SK-N-MC (cell line): ENCODE measurements at regions not wholly inside any gene's neighbourhood (a gene's known extent, or its start where the extent isn't known, plus 50 kb on each side); places are given as distances from the start of the nearest gene placed in this dataset.

Experiments
- DNase-seq: peaks from one replicate; pipeline ENCODE4 v3.0.0-alpha.2; 2011; ENCODE audit warnings: low read depth, low spot score
- H3K27ac ChIP-seq: fragments of 200-600 bp; sonication (generic); 2 replicates; pipeline ENCODE4 v1.5.1; 2016; ENCODE audit warnings: mixed run types
- H3K36me3 ChIP-seq: fragments of 200-600 bp; sonication (generic); 2 replicates; pipeline ENCODE4 v1.6.1; 2017; ENCODE audit warnings: antibody characterized with exemption, low read length, mixed read lengths; ENCODE audit not compliant: insufficient read depth
- H3K4me3 ChIP-seq: fragments of 200-600 bp; sonication (generic); 2 replicates; pipeline ENCODE4 v1.5.1; 2016
- H3K9ac ChIP-seq: fragments of 200-600 bp; sonication (generic); 2 replicates; pipeline ENCODE4 v1.8.0; 2017; ENCODE audit warnings: mixed run types, mixed read lengths; ENCODE audit not compliant: insufficient read length
- H3K9me3 ChIP-seq: fragments of 200-600 bp; sonication (generic); 2 replicates; pipeline ENCODE4 v1.6.1; 2017; ENCODE audit warnings: low read depth, mild to moderate bottlenecking, antibody characterized with exemption, low read length, moderate library complexity, mixed read lengths
- EZH2 ChIP-seq: fragments of 200-600 bp; sonication (generic); IDR thresholded peaks from one replicate; pipeline ENCODE4 v1.6.1; 2017; ENCODE audit warnings: antibody characterized with exemption
- FOXP2 ChIP-seq: optimal IDR thresholded peaks from 2 replicates; pipeline ENCODE3; 2011; ENCODE audit warnings: mild to moderate bottlenecking, moderate library complexity; ENCODE audit not compliant: insufficient read depth; ENCODE audit errors: extremely low read length, control extremely low read depth
- POLR2AphosphoS5 ChIP-seq: IDR thresholded peaks from 2 replicates; pipeline ENCODE4 v1.6.1; 2012; ENCODE audit warnings: mild to moderate bottlenecking, low read depth, low read length, borderline replicate concordance

DNA sequence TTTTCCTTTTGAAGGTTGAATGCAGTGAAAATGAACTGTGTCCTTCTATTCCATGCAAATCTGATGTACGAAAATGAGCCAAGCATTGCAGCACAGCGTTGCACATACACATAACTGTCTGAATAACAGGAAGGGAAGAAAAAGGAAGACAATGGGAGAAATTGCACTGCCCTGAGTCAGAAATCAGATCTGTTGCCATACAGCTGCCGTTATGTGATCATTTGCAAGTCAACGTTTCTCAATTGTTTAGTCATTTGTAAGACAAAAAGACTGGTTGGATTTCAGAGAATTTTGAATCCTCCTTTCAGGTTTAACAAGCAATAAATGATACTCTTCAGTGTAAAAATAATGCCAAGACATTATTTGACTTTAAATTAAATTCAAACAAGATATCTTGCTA, 284.1 kb downstream of the DSEL start:
- no peak overlapping the region for H3K4me3 ChIP-seq
- no peaks in the 10 kb centered on the region for H3K9me3 ChIP-seq
- no peak for TF ChIP-seq FOXP2
- no peak for TF ChIP-seq POLR2AphosphoS5
- no peak for TF ChIP-seq EZH2
- H3K9ac ChIP-seq: no peak overlapping the region
- DNase-seq: no peak
- no peaks in the 10 kb centered on the region for H3K36me3 ChIP-seq
- no peak overlapping the region for H3K27ac ChIP-seq

DNA sequence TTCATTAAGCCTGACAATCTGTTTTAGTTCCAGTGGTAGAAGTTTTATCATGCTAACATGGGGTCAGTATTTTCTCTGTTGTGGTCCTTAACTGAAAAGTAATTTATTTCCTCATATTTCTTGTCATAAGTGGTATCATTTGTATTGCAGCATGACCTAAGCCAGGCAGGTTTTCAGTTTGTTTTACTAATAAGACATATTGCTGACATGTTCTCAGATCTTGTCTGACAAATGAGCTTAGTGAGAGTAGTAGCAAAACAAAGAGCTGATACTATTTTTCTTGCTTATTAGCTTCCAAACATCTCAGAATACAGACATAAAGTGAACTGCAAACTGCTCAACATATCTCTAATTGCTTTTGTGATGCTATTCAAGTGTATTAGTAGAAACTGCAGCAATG, 293.6 kb downstream of the DSEL start:
- Histone ChIP-seq H3K9me3 (peaks cover 2% of the 10 kb centered on the region; the same call in 1 of the 2 replicates), H3K9ac (no peak overlapping the region), H3K36me3 (no peaks in the 10 kb centered on the region), H3K27ac (no peak overlapping the region), H3K4me3 (no peak overlapping the region)
- no peak for DNase-seq
- TF ChIP-seq POLR2AphosphoS5 (no peak), FOXP2 (no peak), EZH2 (no peak)

DNA sequence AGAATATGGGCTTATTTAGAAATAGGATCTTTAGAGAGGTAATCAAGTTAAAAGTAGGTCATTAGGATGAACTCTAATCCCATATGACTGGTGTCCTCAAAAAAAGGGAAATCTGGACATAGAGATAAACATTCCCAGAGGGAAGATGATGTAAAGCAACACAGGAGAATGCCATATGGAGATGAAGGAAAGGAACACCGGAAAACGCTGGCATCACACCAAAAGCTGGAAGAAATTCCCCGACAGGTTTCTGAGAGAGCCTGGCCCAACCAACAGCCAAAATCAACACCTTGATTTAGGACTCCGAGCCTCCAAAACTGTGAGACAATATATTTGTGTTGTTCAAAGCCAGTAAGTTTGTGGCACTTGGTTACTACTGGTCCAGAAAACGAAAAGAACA, 296.7 kb downstream of the DSEL start:
- no peak overlapping the region for H3K27ac ChIP-seq
- no peak for DNase-seq
- no peaks in the 10 kb centered on the region for H3K36me3 ChIP-seq
- H3K4me3 ChIP-seq: no peak overlapping the region
- H3K9me3 ChIP-seq: peaks cover 2% of the 10 kb centered on the region; the same call in 1 of the 2 replicates
- TF ChIP-seq EZH2 (no peak), POLR2AphosphoS5 (no peak), FOXP2 (no peak)
- no peak overlapping the region for H3K9ac ChIP-seq

DNA sequence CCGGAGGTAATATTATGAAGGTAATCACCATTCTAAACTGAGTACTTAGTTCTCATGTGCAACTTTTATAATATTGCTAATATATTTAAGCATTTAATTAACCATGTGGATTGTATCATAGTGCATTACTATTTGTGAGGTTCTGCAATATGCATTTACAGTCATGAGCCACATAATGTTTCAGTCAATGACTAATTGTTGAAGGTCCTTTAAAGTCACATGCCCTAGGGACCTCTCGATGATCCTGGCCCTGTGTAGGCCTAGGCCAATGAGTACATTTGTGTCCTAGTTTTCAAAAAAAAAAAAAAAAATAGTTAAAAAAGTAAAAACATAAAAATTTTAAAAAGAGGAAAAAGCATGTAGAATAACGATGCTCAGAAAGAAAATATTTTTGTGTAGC, 298.0 kb downstream of the DSEL start:
- Histone ChIP-seq H3K4me3 (no peak overlapping the region), H3K9me3 (peaks cover 2% of the 10 kb centered on the region; the same call in 1 of the 2 replicates), H3K27ac (peak overlapping the region; percentile 29; the same call in 1 of the 2 replicates), H3K36me3 (no peaks in the 10 kb centered on the region), H3K9ac (no peak overlapping the region)
- no peak for TF ChIP-seq EZH2
- no peak for TF ChIP-seq FOXP2
- TF ChIP-seq POLR2AphosphoS5: no peak
- DNase-seq: no peak

DNA sequence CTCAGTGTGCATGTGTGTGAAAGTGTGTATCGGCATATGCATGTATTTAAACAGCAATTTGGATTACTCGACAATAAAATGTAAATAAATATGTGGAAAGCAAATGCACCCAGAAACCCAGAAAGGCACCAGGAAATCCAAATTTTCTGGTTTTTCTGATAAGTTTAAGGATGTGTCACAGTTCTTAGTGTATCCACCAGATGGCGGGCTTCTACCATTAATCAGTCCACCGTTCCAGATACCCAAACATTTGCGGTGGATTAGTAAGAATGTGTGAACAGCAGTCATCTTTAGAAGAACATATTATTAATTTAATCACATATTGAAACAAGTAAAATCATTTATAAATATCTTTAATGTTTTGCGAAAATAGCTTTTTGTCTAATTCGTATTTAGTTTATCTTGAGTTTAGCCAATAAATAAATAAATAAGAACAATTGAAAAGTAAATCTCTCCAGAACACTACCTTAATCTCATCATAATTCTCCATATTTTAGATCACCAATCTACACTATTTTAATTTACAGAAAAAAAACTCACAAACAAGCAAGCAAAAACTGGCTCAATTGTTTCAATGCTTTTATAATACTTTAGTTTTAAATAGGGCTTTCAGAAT, 298.9 kb downstream of the DSEL start:
- H3K9ac ChIP-seq: no peak overlapping the region
- H3K9me3 ChIP-seq: peaks cover 2% of the 10 kb centered on the region; the same call in 1 of the 2 replicates
- peak overlapping the region; percentile 29; the same call in 1 of the 2 replicates for H3K27ac ChIP-seq
- no peak overlapping the region for H3K4me3 ChIP-seq
- no peak for TF ChIP-seq POLR2AphosphoS5
- TF ChIP-seq EZH2: no peak
- TF ChIP-seq FOXP2: no peak
- H3K36me3 ChIP-seq: no peaks in the 10 kb centered on the region
- peak; percentile 74 for DNase-seq

DNA sequence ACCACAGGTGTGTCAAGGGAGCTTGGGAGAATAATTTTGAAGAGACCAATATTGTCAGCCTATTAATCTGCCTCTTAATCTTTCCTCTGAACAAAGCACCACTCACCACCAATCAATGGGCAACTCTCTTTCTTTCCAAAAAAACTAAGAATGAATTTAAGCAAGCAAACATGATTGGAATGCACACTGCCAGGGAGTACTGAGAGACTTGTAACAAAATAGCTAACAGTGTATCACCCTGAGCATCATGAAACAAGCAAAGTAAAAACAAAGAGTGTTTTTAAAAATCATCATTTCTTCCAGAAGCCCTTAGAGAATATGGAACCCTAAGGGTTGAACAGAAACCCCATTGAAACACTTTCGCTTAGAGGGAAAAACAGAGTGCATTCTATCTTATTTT, 299.7 kb downstream of the DSEL start:
- DNase-seq: no peak
- Histone ChIP-seq H3K9ac (no peak overlapping the region), H3K27ac (no peak overlapping the region), H3K36me3 (no peaks in the 10 kb centered on the region), H3K4me3 (no peak overlapping the region), H3K9me3 (peaks cover 2% of the 10 kb centered on the region; the same call in 1 of the 2 replicates)
- no peak for TF ChIP-seq POLR2AphosphoS5
- no peak for TF ChIP-seq EZH2
- TF ChIP-seq FOXP2: no peak

DNA sequence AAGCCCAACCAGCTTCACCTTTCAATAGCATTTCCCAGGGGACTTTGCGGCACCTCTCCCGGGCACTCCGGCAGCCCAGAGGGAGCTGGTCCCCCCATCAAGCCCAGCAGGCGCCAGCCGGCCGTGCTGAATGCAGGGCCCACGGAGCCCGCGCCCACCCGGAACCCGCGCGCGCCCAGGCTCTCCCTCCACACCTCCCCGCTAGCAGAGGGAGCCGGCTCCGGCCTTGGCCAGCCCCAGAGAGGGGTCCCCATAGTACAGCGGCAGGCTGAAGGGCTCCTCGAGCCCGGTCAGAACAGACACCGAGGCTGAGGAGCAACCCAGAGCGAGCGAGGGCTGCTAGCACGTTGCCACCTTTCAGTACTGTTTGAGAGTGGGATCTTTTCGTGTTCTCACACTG, 300.8 kb downstream of the DSEL start:
- no peak overlapping the region for H3K27ac ChIP-seq
- TF ChIP-seq FOXP2 (no peak), EZH2 (no peak), POLR2AphosphoS5 (no peak)
- H3K4me3 ChIP-seq: no peak overlapping the region
- no peak for DNase-seq
- H3K9me3 ChIP-seq: no peaks in the 10 kb centered on the region
- H3K9ac ChIP-seq: no peak overlapping the region
- no peaks in the 10 kb centered on the region for H3K36me3 ChIP-seq

GRCh38 chr18:67211646-67212045, 304.9 kb downstream of the DSEL start:
- H3K9me3 ChIP-seq: no peaks in the 10 kb centered on the region
- H3K36me3 ChIP-seq: no peaks in the 10 kb centered on the region
- no peak for DNase-seq
- H3K4me3 ChIP-seq: no peak overlapping the region
- H3K9ac ChIP-seq: no peak overlapping the region
- TF ChIP-seq POLR2AphosphoS5 (no peak), FOXP2 (no peak), EZH2 (no peak)
- no peak overlapping the region for H3K27ac ChIP-seq

GRCh38 chr18:67200665-67201064, 315.9 kb downstream of the DSEL start:
- Histone ChIP-seq H3K4me3 (no peak overlapping the region), H3K27ac (no peak overlapping the region), H3K9me3 (no peaks in the 10 kb centered on the region), H3K36me3 (no peaks in the 10 kb centered on the region), H3K9ac (no peak overlapping the region)
- TF ChIP-seq POLR2AphosphoS5: no peak
- no peak for TF ChIP-seq FOXP2
- TF ChIP-seq EZH2: no peak
- no peak for DNase-seq

GRCh38 chr18:67199993-67200617, 316.4 kb downstream of the DSEL start:
- Histone ChIP-seq H3K4me3 (no peak overlapping the region), H3K9me3 (no peaks in the 10 kb centered on the region), H3K27ac (no peak overlapping the region), H3K9ac (no peak overlapping the region), H3K36me3 (no peaks in the 10 kb centered on the region)
- TF ChIP-seq EZH2 (no peak), FOXP2 (no peak), POLR2AphosphoS5 (no peak)
- DNase-seq: peak; percentile 80
